K562 (cell line): ENCODE measurements at regions not wholly inside any gene's neighbourhood (a gene's known extent, or its start where the extent isn't known, plus 50 kb on each side); places are given as distances from the start of the nearest gene placed in this dataset.

ENCODE experiments used
- GTF2A2 ChIP-seq: IDR thresholded peaks from 2 replicates; pipeline ENCODE4 v1.6.1; 2016; ENCODE audit warnings: mild to moderate bottlenecking, missing genetic modification characterization, missing compliant biosample characterization
- HMBOX1 ChIP-seq: sonication (generic); IDR thresholded peaks from 2 replicates; pipeline ENCODE4 v1.6.1; 2016
- SIX5 ChIP-seq, 2 experiments: IDR thresholded peaks; 2 replicates each; pipeline ENCODE4 v1.6.1; 2011; ENCODE audit warnings: low read length in 2 of 2, borderline replicate concordance in 1 of 2, low read depth in 1 of 2, mild to moderate bottlenecking in 1 of 2, moderate library complexity in 1 of 2; ENCODE audit not compliant: insufficient read depth in 1 of 2
- SPI1 ChIP-seq: IDR thresholded peaks from 2 replicates; pipeline ENCODE4 v1.6.1; 2011; ENCODE audit warnings: low read depth, low read length, control low read depth, borderline replicate concordance
- THRAP3 ChIP-seq: fragments of 450-650 bp; IDR thresholded peaks from 2 replicates; pipeline ENCODE4 v1.6.1; 2016; ENCODE audit warnings: mild to moderate bottlenecking, inconsistent platforms, borderline replicate concordance
- ZNF609 ChIP-seq: sonication (generic); formaldehyde crosslinking; IDR thresholded peaks from 2 replicates; pipeline ENCODE4 v1.8.1; 2023; ENCODE audit warnings: missing genetic modification reagents, mild to moderate bottlenecking, borderline replicate concordance

- TF ChIP-seq ZNF609 (CRISPR knock-in tag) (no peak), GTF2A2 (no peak), THRAP3 (no peak), HMBOX1 (no peak), SPI1 (no peak), SIX5 (IDR thresholded peaks at IDR 0.05; ENCODE audit: borderline replicate concordance in 1 of 2, insufficient read depth in 1 of 2, low read depth in 1 of 2, low read length in 2 of 2) (no peak)
These were observed 144.1 kb upstream of the IGSF21 start (continued) for GRCh38 chr1:17963513-17963912.
